ENCODE measurements at regions not wholly inside any gene's neighbourhood (a gene's known extent, or its start where the extent isn't known, plus 50 kb on each side); places are given as distances from the start of the nearest gene placed in this dataset.

DNA sequence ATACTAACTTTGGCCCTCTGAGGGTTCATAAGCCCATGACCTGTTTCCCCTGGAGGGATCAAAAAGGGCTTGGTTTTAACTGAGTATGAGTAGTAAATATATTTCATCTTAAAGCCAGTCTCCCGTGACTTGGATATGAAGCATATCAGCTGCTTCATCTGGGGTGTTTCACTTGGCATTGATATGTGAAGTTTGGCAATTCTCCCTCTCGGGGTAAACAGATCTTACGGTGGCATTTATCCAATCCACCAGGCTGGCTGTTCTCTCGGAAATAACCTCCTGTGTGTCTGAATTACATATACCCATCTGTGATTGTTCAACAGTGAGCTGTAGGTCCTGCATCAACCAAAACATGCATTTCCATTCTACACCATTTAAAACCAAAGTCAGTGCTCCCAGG is 130.7 kb downstream of the ADAM29 start:
- no peak for DNase-seq (ENCODE audit: low read depth)
- Histone ChIP-seq H3K27me3 (ENCODE audit: control insufficient read depth, insufficient read depth, low read length) (no peaks in the 10 kb centered on the region), H3K36me3 (ENCODE audit: control insufficient read depth, insufficient read depth, low read length) (no peaks in the 10 kb centered on the region), H3K4me3 (ENCODE audit: low read depth, low read length) (no peak overlapping the region)
- TF ChIP-seq, protein P1, sequence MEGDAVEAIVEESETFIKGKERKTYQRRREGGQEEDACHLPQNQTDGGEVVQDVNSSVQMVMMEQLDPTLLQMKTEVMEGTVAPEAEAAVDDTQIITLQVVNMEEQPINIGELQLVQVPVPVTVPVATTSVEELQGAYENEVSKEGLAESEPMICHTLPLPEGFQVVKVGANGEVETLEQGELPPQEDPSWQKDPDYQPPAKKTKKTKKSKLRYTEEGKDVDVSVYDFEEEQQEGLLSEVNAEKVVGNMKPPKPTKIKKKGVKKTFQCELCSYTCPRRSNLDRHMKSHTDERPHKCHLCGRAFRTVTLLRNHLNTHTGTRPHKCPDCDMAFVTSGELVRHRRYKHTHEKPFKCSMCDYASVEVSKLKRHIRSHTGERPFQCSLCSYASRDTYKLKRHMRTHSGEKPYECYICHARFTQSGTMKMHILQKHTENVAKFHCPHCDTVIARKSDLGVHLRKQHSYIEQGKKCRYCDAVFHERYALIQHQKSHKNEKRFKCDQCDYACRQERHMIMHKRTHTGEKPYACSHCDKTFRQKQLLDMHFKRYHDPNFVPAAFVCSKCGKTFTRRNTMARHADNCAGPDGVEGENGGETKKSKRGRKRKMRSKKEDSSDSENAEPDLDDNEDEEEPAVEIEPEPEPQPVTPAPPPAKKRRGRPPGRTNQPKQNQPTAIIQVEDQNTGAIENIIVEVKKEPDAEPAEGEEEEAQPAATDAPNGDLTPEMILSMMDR (IDR thresholded peaks at IDR 0.05; ENCODE audit: insufficient read depth, low read length, poor library complexity, severe bottlenecking), result no peak

DNA sequence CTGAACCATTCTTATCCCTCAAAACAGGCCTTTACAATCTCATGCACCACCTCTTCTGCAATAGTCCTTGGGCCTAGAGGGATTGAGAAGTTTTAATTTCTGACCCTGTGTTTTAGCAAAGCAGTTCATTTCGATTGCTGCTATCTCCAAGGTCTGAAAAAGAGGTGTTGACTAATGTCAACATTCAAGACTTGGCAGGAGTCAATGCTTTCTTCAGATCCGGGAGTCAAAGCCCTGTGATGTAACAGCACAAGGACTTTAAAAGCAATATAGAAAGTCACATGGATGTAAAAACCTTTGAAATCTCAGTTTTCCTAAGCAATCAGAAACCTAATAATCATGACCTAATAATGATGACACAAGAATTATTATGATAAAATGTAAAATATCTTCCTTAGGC is 133.8 kb downstream of the ADAM29 start:
- H3K36me3 ChIP-seq (ENCODE audit: control insufficient read depth, insufficient read depth, low read length), result no peaks in the 10 kb centered on the region
- H3K4me3 ChIP-seq (ENCODE audit: low read depth, low read length), result no peak overlapping the region
- TF ChIP-seq, protein P1 (IDR thresholded peaks at IDR 0.05; ENCODE audit: insufficient read depth, low read length, poor library complexity, severe bottlenecking), result no peak
- H3K27me3 ChIP-seq (ENCODE audit: control insufficient read depth, insufficient read depth, low read length), result no peaks in the 10 kb centered on the region
- DNase-seq (ENCODE audit: low read depth), result no peak

DNA sequence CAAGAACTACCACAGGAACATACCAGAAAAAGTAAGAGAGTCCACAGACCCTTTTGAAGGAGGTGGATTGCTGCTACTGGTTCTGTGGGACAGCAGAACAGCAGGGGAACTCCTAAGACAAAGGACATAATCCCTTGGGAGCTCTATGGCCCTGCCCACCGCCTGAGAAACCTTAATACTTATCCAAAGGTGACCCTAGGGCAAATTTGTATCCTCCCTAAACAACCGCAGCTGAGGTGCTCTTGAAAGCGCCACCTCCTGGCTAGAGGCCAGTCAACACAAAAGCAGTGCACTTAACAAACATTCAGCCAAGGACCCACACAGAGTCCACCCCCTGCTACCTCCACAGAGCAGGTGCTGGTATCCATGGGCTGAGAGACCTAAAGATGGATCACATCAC is 136.8 kb downstream of the ADAM29 start:
- TF ChIP-seq, protein P1 (IDR thresholded peaks at IDR 0.05; ENCODE audit: insufficient read depth, low read length, poor library complexity, severe bottlenecking), result no peak
- Histone ChIP-seq H3K4me3 (ENCODE audit: low read depth, low read length) (no peak overlapping the region), H3K36me3 (ENCODE audit: control insufficient read depth, insufficient read depth, low read length) (no peaks in the 10 kb centered on the region), H3K27me3 (ENCODE audit: control insufficient read depth, insufficient read depth, low read length) (no peaks in the 10 kb centered on the region)
- DNase-seq (ENCODE audit: low read depth), result no peak

DNA sequence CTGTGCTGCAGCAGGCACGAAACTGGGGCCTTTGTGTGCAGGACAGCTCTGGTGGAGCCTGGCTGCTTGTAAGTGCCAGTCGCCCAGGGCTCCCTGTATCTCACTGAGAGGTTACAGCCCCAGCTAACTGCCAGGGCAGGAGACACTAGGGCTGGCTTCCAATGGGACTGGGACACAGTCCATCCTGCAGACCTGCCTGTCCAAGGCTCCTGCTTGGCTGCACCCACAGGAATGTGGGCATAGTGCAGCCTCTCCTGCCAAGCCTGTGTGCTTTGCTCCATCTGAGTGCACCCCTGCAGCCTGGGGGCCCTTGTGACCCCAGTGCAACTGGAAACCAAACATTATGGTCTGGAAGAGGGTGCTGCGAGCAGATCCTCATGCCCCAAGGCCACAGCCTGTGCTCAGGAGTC is 144.0 kb downstream of the ADAM29 start:
- DNase-seq (ENCODE audit: low read depth), result no peak
- H3K36me3 ChIP-seq (ENCODE audit: control insufficient read depth, insufficient read depth, low read length), result no peaks in the 10 kb centered on the region
- H3K4me3 ChIP-seq (ENCODE audit: low read depth, low read length), result no peak overlapping the region
- no peaks in the 10 kb centered on the region for H3K27me3 ChIP-seq (ENCODE audit: control insufficient read depth, insufficient read depth, low read length)
- TF ChIP-seq, protein P1 (IDR thresholded peaks at IDR 0.05; ENCODE audit: insufficient read depth, low read length, poor library complexity, severe bottlenecking), result no peak

DNA sequence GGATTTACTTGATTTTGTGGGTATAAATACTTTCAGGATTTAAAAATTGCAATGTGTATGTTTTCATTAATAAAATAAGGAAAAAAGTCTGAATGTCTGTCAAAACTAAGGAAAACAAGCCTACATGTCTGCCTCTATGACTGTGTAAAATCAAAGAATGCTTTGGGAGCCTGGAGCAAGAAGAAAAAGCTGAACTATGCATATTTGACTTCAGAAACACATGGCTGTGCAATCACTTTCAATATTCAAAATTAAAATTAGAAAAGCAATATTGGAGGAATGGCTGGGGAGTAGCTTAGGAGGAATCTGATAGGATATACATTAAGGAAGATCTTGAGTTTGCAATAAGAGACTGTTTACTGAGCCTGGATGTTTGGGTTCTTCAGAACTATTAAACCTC is 147.1 kb downstream of the ADAM29 start:
- no peak for DNase-seq (ENCODE audit: low read depth)
- Histone ChIP-seq H3K27me3 (ENCODE audit: control insufficient read depth, insufficient read depth, low read length) (no peaks in the 10 kb centered on the region), H3K36me3 (ENCODE audit: control insufficient read depth, insufficient read depth, low read length) (no peaks in the 10 kb centered on the region), H3K4me3 (ENCODE audit: low read depth, low read length) (no peak overlapping the region)
- TF ChIP-seq, protein P1 (IDR thresholded peaks at IDR 0.05; ENCODE audit: insufficient read depth, low read length, poor library complexity, severe bottlenecking), result no peak

DNA sequence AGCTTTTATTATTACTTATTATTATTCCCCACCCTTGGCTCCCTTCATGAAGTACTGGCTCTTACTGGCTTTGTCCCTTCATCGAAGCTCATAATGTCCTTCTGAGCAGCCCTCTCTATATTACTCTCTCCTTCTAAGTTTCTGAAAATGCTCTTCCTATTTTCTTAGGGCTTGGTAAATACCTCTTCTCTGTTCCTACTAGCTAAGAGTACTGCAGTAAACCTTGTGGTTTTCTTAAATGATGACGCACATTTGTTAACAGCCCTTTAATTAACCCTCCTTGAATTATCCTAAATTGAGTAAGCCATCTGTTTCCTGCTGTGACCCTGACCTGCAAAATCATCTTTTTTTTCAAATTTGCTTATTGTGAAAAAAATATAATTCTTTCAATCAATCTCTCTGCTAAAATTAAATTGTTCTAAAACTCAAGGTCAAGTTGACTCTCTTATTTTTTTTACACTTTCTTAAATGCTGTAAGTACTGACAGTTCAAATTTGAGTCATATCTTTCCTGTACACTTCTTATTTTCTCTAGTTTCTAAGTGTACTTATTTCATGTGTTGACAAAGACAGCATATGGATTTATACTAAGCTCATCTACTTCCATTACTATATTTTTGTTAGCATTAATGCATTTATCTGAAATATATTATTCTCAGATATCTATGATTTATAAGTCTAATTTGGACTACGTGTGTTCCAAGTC is 148.9 kb downstream of the ADAM29 start:
- TF ChIP-seq, protein P1 (IDR thresholded peaks at IDR 0.05; ENCODE audit: insufficient read depth, low read length, poor library complexity, severe bottlenecking), result no peak
- no peak for DNase-seq (ENCODE audit: low read depth)
- no peak overlapping the region for H3K4me3 ChIP-seq (ENCODE audit: low read depth, low read length)
- no peaks in the 10 kb centered on the region for H3K27me3 ChIP-seq (ENCODE audit: control insufficient read depth, insufficient read depth, low read length)
- no peaks in the 10 kb centered on the region for H3K36me3 ChIP-seq (ENCODE audit: control insufficient read depth, insufficient read depth, low read length)

All from kidney epithelial cell (primary cell).